ENCODE measurements at regions not wholly inside any gene's neighbourhood (a gene's known extent, or its start where the extent isn't known, plus 50 kb on each side); places are given as distances from the start of the nearest gene placed in this dataset.
A peak's percentile ranks its signal among the peaks of the same experiment; 100 is the strongest.
"Not testable (repeated sequence)": the region's sequence is repeated elsewhere in the genome, so short reads cannot be mapped to it uniquely, and the experiment has no call there.

DNA sequence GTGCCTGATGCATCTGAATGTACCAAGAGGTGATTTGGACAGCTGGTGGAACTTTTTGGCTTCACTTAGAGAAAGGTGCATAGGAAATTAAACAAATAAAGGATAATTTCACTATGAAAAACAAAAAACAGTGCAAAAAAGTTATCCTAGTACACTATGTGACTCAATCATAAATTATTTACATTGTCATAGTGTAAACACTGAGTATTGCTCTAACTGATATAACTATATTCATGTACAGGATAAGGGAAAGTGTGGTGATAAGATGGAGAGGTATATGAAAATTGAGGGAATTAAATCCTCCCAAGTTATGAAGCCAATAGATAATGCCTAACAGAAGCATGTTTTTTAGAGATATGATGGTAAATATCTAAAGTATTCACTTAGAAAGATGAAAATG lies 50.2 kb upstream of the CPNE4 start:
- ATAC-seq (replicated peaks in 6 of 8) = no peak
- Histone ChIP-seq H3K27ac (no peak overlapping the region), H3K4me3 (no peak overlapping the region), H3K4me1 (replicated peaks in 1 of 2) (peaks cover 3% of the 10 kb centered on the region in 2 donors)
- in situ Hi-C loops (cut with MboI; ENCODE audit: low pct_unique_long_range_greater_than_20kb in 2 of 9, low sequenced_read_pairs in 9 of 9, unreplicated experiment in 9 of 9) = no loop called here

- WGBS, 10 experiments = 0 to 100% (median 27%) methylated on average over 1 of the region's 1 CpG; no CpG with 5 or more reads in 2 of the 10 experiments
- Histone ChIP-seq H3K27ac (no peak overlapping the region), H3K4me1 (replicated peaks in 1 of 2) (peaks cover 3% of the 10 kb centered on the region in 2 donors), H3K4me3 (no peak overlapping the region)
- ATAC-seq (replicated peaks in 6 of 8) = no peak
- in situ Hi-C loops (cut with MboI; ENCODE audit: low pct_unique_long_range_greater_than_20kb in 2 of 9, low sequenced_read_pairs in 9 of 9, unreplicated experiment in 9 of 9) = no loop called here
Measured at GRCh38 chr3:132087356-132087755, 52.5 kb upstream of the CPNE4 start.

DNA sequence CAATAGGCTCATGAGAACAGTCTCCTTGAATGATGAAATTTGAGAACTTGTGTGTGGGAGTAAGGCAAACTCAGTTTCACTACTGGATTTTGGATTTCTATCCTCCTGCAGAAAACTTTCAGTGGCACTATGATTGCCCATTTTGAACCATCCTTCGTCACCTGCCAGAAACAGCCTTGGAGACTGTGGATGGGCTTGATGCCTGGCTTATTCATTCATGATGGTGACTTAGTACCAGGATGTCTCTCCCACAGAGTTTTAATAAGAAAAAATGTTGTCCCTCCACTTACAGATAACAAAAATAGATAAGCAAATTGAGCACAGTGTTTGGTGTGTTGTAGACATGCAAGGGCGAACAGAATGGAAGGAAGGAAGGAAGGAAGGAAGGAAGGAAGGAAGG lies 53.5 kb upstream of the CPNE4 start:
- 17 to 100% (median 58%) methylated on average over 1 to 2 of the region's 2 CpGs; no CpG with 5 or more reads in 4 of the 10 experiments for WGBS, 10 experiments
- peaks cover 3% of the 10 kb centered on the region in 2 donors for H3K4me1 ChIP-seq (replicated peaks in 1 of 2)
- ATAC-seq (replicated peaks in 6 of 8) = no peak
- H3K27ac ChIP-seq = no peak overlapping the region
- H3K4me3 ChIP-seq = no peak overlapping the region
- in situ Hi-C loops (cut with MboI; ENCODE audit: low pct_unique_long_range_greater_than_20kb in 2 of 9, low sequenced_read_pairs in 9 of 9, unreplicated experiment in 9 of 9) = no loop called here

DNA sequence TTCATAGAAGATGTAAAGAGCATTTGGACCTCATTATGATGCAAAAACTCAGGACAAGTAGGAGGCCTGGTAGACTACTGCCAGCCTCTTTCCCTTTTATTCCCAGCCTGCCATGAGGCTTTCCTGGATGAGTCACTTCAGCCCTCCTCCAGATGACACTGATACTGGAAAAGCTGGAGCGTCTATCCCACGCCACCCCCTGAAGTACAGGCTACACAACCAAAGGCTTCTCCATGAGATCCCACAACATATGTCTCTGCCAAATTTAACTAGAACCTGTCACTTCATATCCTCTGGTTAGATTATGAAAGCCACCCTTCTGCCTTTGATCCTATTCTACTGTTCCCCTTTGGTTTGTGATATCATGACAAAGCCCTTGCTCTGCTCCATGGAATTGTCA lies 56.1 kb upstream of the CPNE4 start:
- Histone ChIP-seq H3K4me3 (no peak overlapping the region), H3K27ac (no peak overlapping the region), H3K4me1 (replicated peaks in 1 of 2) (no peaks in the 10 kb centered on the region)
- 33 to 60% (median 33%) methylated on average over 1 to 2 of the region's 2 CpGs; no CpG with 5 or more reads in 7 of the 10 experiments for WGBS, 10 experiments
- ATAC-seq (replicated peaks in 6 of 8) = peak in 1 of 8 experiments; percentile 38
- in situ Hi-C loops (cut with MboI; ENCODE audit: low pct_unique_long_range_greater_than_20kb in 2 of 9, low sequenced_read_pairs in 9 of 9, unreplicated experiment in 9 of 9) = no loop called here

GRCh38 chr3:132116601-132117000 lies 81.8 kb upstream of the CPNE4 start:
- no peaks in the 10 kb centered on the region for H3K4me1 ChIP-seq (replicated peaks in 1 of 2)
- WGBS, 10 experiments = 0 to 100% (median 69%) methylated on average over 1 of the region's 1 CpG; no CpG with 5 or more reads in 3 of the 10 experiments
- in situ Hi-C loops (cut with MboI; ENCODE audit: low pct_unique_long_range_greater_than_20kb in 2 of 9, low sequenced_read_pairs in 9 of 9, unreplicated experiment in 9 of 9) = no loop called here
- no peak overlapping the region for H3K27ac ChIP-seq
- no peak overlapping the region for H3K4me3 ChIP-seq
- ATAC-seq (replicated peaks in 6 of 8) = peak in 1 of 8 experiments; percentile 91

- H3K27ac ChIP-seq = no peak overlapping the region
- no peaks in the 10 kb centered on the region for H3K4me1 ChIP-seq (replicated peaks in 1 of 2)
- ATAC-seq (replicated peaks in 6 of 8) = peak in 1 of 8 experiments; percentile 41
- no CpG with 5 or more reads among the region's 1 CpG for WGBS, 10 experiments
- H3K4me3 ChIP-seq = no peak overlapping the region
- in situ Hi-C loops (cut with MboI; ENCODE audit: low pct_unique_long_range_greater_than_20kb in 2 of 9, low sequenced_read_pairs in 9 of 9, unreplicated experiment in 9 of 9) = no loop called here
Measured at GRCh38 chr3:132117642-132118041, 82.8 kb upstream of the CPNE4 start.

- peaks cover 0 to 2% of the 10 kb centered on the region in 2 donors for H3K4me1 ChIP-seq (replicated peaks in 1 of 2)
- 0 to 67% (median 22%) methylated on average over 1 of the region's 1 CpG; no CpG with 5 or more reads in 2 of the 10 experiments for WGBS, 10 experiments
- no peak for ATAC-seq (replicated peaks in 6 of 8)
- H3K4me3 ChIP-seq = no peak overlapping the region
- in situ Hi-C loops (cut with MboI; ENCODE audit: low pct_unique_long_range_greater_than_20kb in 2 of 9, low sequenced_read_pairs in 9 of 9, unreplicated experiment in 9 of 9) = no loop called here
- H3K27ac ChIP-seq = no peak overlapping the region
Measured at GRCh38 chr3:132119531-132119930, 84.7 kb upstream of the CPNE4 start.

DNA sequence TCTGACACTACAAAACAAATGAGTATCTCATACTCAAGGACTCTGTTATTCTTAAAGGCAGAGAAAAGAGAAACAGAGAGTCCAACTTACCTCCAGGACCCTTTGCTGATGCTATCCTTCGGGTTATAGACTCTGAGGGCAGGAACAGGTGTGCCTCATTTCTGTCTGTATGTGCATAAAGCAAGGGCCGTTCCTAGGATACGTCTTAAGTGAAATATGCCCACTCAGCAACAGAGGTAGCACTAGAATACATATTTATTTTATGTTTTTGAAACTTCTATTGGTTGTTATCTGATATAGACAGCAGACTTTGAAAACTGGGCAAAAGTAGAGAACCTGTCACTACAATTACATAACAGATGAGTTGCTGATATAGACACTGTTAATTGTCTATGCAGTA lies 89.3 kb upstream of the CPNE4 start:
- in situ Hi-C loops (cut with MboI; ENCODE audit: low pct_unique_long_range_greater_than_20kb in 2 of 9, low sequenced_read_pairs in 9 of 9, unreplicated experiment in 9 of 9) = no loop called here
- Histone ChIP-seq H3K27ac (no peak overlapping the region), H3K4me3 (no peak overlapping the region), H3K4me1 (replicated peaks in 1 of 2) (peaks cover 0 to 3% of the 10 kb centered on the region in 2 donors)
- no peak for ATAC-seq (replicated peaks in 6 of 8)
- 0 to 100% (median 62%) methylated on average over 1 to 3 of the region's 3 CpGs; no CpG with 5 or more reads in 2 of the 10 experiments for WGBS, 10 experiments

DNA sequence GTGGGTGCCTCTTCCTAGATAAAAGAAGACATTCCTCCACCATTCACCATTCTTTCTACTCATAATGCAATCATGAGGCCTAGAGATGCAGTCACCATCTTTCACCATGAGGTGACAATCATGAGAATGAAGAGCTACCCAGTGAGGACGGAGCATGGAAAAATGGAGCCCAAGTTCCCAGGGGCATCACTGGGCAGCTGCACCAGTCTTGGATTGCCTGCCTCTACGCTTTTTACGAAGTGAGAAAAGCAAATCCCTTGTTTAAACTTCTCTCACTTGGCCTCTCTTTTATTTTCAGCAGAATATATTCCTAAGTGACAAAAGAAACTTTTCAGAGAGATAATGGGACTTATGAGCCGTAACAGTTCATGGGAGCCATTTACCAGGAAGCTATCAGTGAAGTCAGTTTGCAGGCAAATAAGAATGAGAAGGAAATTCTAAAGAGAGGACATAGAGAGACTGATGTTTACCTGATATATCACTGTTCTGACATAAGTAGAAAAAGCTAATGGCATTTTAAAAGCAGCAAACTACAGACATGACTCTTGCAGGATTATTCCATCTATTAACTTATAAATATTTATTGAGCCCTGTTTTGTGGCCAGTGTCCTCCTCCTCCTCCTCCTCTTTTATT lies 90.0 kb upstream of the CPNE4 start:
- H3K4me3 ChIP-seq = no peak overlapping the region
- H3K4me1 ChIP-seq (replicated peaks in 1 of 2) = peaks cover 0 to 3% of the 10 kb centered on the region in 2 donors
- in situ Hi-C loops (cut with MboI; ENCODE audit: low pct_unique_long_range_greater_than_20kb in 2 of 9, low sequenced_read_pairs in 9 of 9, unreplicated experiment in 9 of 9) = no loop called here
- WGBS, 10 experiments = 0 to 69% (median 44%) methylated on average over 1 to 4 of the region's 4 CpGs; no CpG with 5 or more reads in 2 of the 10 experiments
- peak in 5 of 8 experiments; percentile 16 to 88 (median 77) for ATAC-seq (replicated peaks in 6 of 8)
- no peak overlapping the region for H3K27ac ChIP-seq

GRCh38 chr3:132134611-132135010 lies 99.8 kb upstream of the CPNE4 start:
- peaks cover 0 to 8% of the 10 kb centered on the region in 2 donors for H3K4me1 ChIP-seq (replicated peaks in 1 of 2)
- H3K4me3 ChIP-seq = no peak overlapping the region
- no peak for ATAC-seq (replicated peaks in 6 of 8)
- in situ Hi-C loops (cut with MboI; ENCODE audit: low pct_unique_long_range_greater_than_20kb in 2 of 9, low sequenced_read_pairs in 9 of 9, unreplicated experiment in 9 of 9) = no loop called here
- H3K27ac ChIP-seq = no peak overlapping the region
- 0 to 100% (median 83%) methylated on average over 1 of the region's 1 CpG; no CpG with 5 or more reads in 1 of the 10 experiments for WGBS, 10 experiments

GRCh38 chr3:132135628-132136333 lies 101.0 kb upstream of the CPNE4 start:
- Histone ChIP-seq H3K4me1 (replicated peaks in 1 of 2) (peaks cover 0 to 8% of the 10 kb centered on the region in 2 donors), H3K27ac (no peak overlapping the region), H3K4me3 (no peak overlapping the region)
- in situ Hi-C loops (cut with MboI; ENCODE audit: low pct_unique_long_range_greater_than_20kb in 2 of 9, low sequenced_read_pairs in 9 of 9, unreplicated experiment in 9 of 9) = no loop called here
- 27 to 100% (median 50%) methylated on average over 1 to 3 of the region's 4 CpGs; no CpG with 5 or more reads in 4 of the 10 experiments for WGBS, 10 experiments
- ATAC-seq (replicated peaks in 6 of 8) = peak; percentile 68 to 100 (median 93)

GRCh38 chr3:132136334-132136716 lies 101.5 kb upstream of the CPNE4 start:
- WGBS, 10 experiments = 20 to 88% (median 71%) methylated on average over 1 to 2 of the region's 2 CpGs; no CpG with 5 or more reads in 2 of the 10 experiments
- no peak overlapping the region for H3K27ac ChIP-seq
- peaks cover 0 to 8% of the 10 kb centered on the region in 2 donors for H3K4me1 ChIP-seq (replicated peaks in 1 of 2)
- no peak overlapping the region for H3K4me3 ChIP-seq
- ATAC-seq (replicated peaks in 6 of 8) = peak in 1 of 8 experiments; percentile 8
- in situ Hi-C loops (cut with MboI; ENCODE audit: low pct_unique_long_range_greater_than_20kb in 2 of 9, low sequenced_read_pairs in 9 of 9, unreplicated experiment in 9 of 9) = no loop called here

GRCh38 chr3:132136902-132137301 lies 102.1 kb upstream of the CPNE4 start:
- WGBS, 10 experiments = 50 to 80% (median 58%) methylated on average over 2 to 5 of the region's 23 CpGs; no CpG with 5 or more reads in 7 of the 10 experiments
- H3K27ac ChIP-seq; H3K4me1 ChIP-seq (replicated peaks in 1 of 2); ATAC-seq (replicated peaks in 6 of 8); in situ Hi-C loops (cut with MboI; ENCODE audit: low pct_unique_long_range_greater_than_20kb in 2 of 9, low sequenced_read_pairs in 9 of 9, unreplicated experiment in 9 of 9); H3K4me3 ChIP-seq: not testable (repeated sequence)

Data from motor neuron (in vitro differentiated cells).